Skeletal muscle cell (primary cell): ENCODE measurements at regions not wholly inside any gene's neighbourhood (a gene's known extent, or its start where the extent isn't known, plus 50 kb on each side); places are given as distances from the start of the nearest gene placed in this dataset.
"Not testable (repeated sequence)": the region's sequence is repeated elsewhere in the genome, so short reads cannot be mapped to it uniquely, and the experiment has no call there.

Experiments
- DNase-seq: peaks from one replicate; pipeline ENCODE4 v3.0.0-alpha.2; 2010; ENCODE audit warnings: low read depth
- H3K4me3 ChIP-seq: 2 replicates; pipeline ENCODE4 v1.5.1; 2011; ENCODE audit warnings: low read depth, mild to moderate bottlenecking, control low read depth, low read length, moderate library complexity

GRCh38 chr5:63247651-63248050 is 669.0 kb downstream of the LRRC70 start:
- H3K4me3 ChIP-seq = no peak overlapping the region
- DNase-seq = no peak

- DNase-seq = no peak
These were observed 666.7 kb downstream of the LRRC70 start for GRCh38 chr5:63245271-63245670.

GRCh38 chr5:63240063-63240755 is 661.6 kb downstream of the LRRC70 start:
- no peak for DNase-seq
- no peak overlapping the region for H3K4me3 ChIP-seq

More at GRCh38 chr5:63245271-63245670, 666.7 kb downstream of the LRRC70 start:
- no peak overlapping the region for H3K4me3 ChIP-seq

GRCh38 chr5:63233911-63234310 is 655.3 kb downstream of the LRRC70 start:
- H3K4me3 ChIP-seq = no peak overlapping the region
- no peak for DNase-seq

- no peak overlapping the region for H3K4me3 ChIP-seq
- DNase-seq = no peak
These were observed 654.7 kb downstream of the LRRC70 start for GRCh38 chr5:63233361-63233760.

- no peak for DNase-seq
- no peak overlapping the region for H3K4me3 ChIP-seq
These were observed 652.1 kb downstream of the LRRC70 start for GRCh38 chr5:63230754-63231153.

- no peak overlapping the region for H3K4me3 ChIP-seq
- no peak for DNase-seq
These were observed 649.5 kb downstream of the LRRC70 start for GRCh38 chr5:63228154-63228553.

- DNase-seq = no peak
- no peak overlapping the region for H3K4me3 ChIP-seq
These were observed 641.6 kb downstream of the LRRC70 start for GRCh38 chr5:63220244-63220643.

- DNase-seq = no peak
- no peak overlapping the region for H3K4me3 ChIP-seq
These were observed 638.8 kb downstream of the LRRC70 start for GRCh38 chr5:63217422-63217821.

GRCh38 chr5:63213256-63213655 is 634.6 kb downstream of the LRRC70 start:
- H3K4me3 ChIP-seq = no peak overlapping the region
- no peak for DNase-seq

- H3K4me3 ChIP-seq = no peak overlapping the region
- DNase-seq = no peak
These were observed 633.0 kb downstream of the LRRC70 start for GRCh38 chr5:63211448-63212132.

GRCh38 chr5:63205976-63206375 is 627.4 kb downstream of the LRRC70 start:
- no peak for DNase-seq

GRCh38 chr5:63201738-63202137 is 623.1 kb downstream of the LRRC70 start:
- DNase-seq = no peak
- no peak overlapping the region for H3K4me3 ChIP-seq

More at GRCh38 chr5:63205976-63206375, 627.4 kb downstream of the LRRC70 start:
- no peak overlapping the region for H3K4me3 ChIP-seq

- DNase-seq = no peak
- H3K4me3 ChIP-seq = no peak overlapping the region
These were observed 615.5 kb downstream of the LRRC70 start for GRCh38 chr5:63194126-63194525.

- not testable (repeated sequence) for DNase-seq, H3K4me3 ChIP-seq
These were observed 601.6 kb downstream of the LRRC70 start for GRCh38 chr5:63180190-63180589.

- DNase-seq = no peak
- no peak overlapping the region for H3K4me3 ChIP-seq
These were observed 597.2 kb downstream of the LRRC70 start for GRCh38 chr5:63175850-63176249.

- H3K4me3 ChIP-seq = no peak overlapping the region
- no peak for DNase-seq
These were observed 591.9 kb downstream of the LRRC70 start for GRCh38 chr5:63170486-63170885.

- H3K4me3 ChIP-seq = no peak overlapping the region
- no peak for DNase-seq
These were observed 586.4 kb downstream of the LRRC70 start for GRCh38 chr5:63164838-63165535.

- no peak for DNase-seq
- H3K4me3 ChIP-seq = no peak overlapping the region
These were observed 585.7 kb downstream of the LRRC70 start for GRCh38 chr5:63164339-63164738.

GRCh38 chr5:63155310-63155631 is 576.7 kb downstream of the LRRC70 start:
- no peak overlapping the region for H3K4me3 ChIP-seq
- DNase-seq = no peak
